ENCODE measurements at regions not wholly inside any gene's neighbourhood (a gene's known extent, or its start where the extent isn't known, plus 50 kb on each side); places are given as distances from the start of the nearest gene placed in this dataset.
"Not testable (repeated sequence)": the region's sequence is repeated elsewhere in the genome, so short reads cannot be mapped to it uniquely, and the experiment has no call there.

DNA sequence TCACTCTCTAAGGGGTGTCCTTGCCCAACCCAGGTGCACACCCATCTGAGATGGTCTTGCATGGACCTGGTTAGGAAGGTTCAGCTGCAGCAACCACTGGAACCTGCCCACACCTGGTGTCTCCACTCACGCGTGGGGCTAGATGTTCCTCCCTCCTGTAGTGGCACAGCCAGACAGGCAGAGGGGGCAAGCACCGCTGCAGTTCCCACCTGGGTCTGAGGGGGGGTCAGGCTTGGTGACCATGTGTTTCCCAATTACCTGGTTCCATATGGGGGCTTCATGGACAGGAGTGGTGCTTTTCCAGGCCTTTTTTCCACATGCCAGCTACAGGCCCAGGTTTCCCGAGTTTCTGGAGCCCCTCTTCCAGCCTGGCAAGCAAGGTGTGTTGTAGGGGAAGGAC, 301.4 kb downstream of the CACNA1B start:
- H3K4me2 ChIP-seq (ENCODE audit: insufficient read depth in 1 of 2, low read depth in 2 of 2, low read length in 2 of 2); H3K4ac ChIP-seq (replicated peaks; ENCODE audit: insufficient read length, low read depth, low read length); CTCF ChIA-PET (ENCODE audit: partially characterized antibody); H4K5ac ChIP-seq (ENCODE audit: insufficient read length, low read depth, low read length); H3K23ac ChIP-seq (ENCODE audit: insufficient read length); H4K91ac ChIP-seq (replicated peaks; ENCODE audit: insufficient read length, low read length); H3K79me1 ChIP-seq (ENCODE audit: low read depth, low read length); H3K23me2 ChIP-seq (ENCODE audit: low read depth, low read length); H3K4me3 ChIP-seq (ENCODE audit: extremely low read depth in 1 of 4, insufficient read depth in 2 of 4, low read depth in 3 of 4, low read length in 4 of 4); H3K4me1 ChIP-seq (replicated peaks in 1 of 4; ENCODE audit: control insufficient read depth in 3 of 4, insufficient read depth in 4 of 4, low read length in 3 of 4); H2BK12ac ChIP-seq (ENCODE audit: low read depth, low read length); FAIRE-seq; H3K9ac ChIP-seq (replicated peaks in 1 of 4; ENCODE audit: extremely low read depth in 1 of 4, low read depth in 3 of 4, low read length in 3 of 4); H3K56ac ChIP-seq (replicated peaks; ENCODE audit: insufficient read length, low read depth, low read length); H4K8ac ChIP-seq (ENCODE audit: extremely low read depth, insufficient read depth, low read length); H2BK15ac ChIP-seq (ENCODE audit: low read length); H4K20me1 ChIP-seq (replicated peaks in 1 of 2; ENCODE audit: control insufficient read depth in 1 of 2, insufficient read depth in 2 of 2, low read length in 2 of 2); H2BK120ac ChIP-seq (replicated peaks; ENCODE audit: low read depth, low read length); H2BK20ac ChIP-seq (ENCODE audit: low read length); H2AK5ac ChIP-seq (ENCODE audit: low read depth, low read length); H3K27me3 ChIP-seq (replicated peaks in 1 of 4; ENCODE audit: control insufficient read depth in 3 of 4, extremely low read depth in 1 of 4, insufficient read depth in 3 of 4, low read length in 3 of 4); H2BK5ac ChIP-seq (ENCODE audit: low read depth, low read length); H2AFZ ChIP-seq (ENCODE audit: low read length); H3K18ac ChIP-seq (ENCODE audit: extremely low read depth, low read length); H3K14ac ChIP-seq (ENCODE audit: insufficient read length); POLR2A ChIA-PET (ENCODE audit: partially characterized antibody); H3K79me2 ChIP-seq (ENCODE audit: control insufficient read depth in 1 of 2, insufficient read depth in 2 of 2, low read length in 2 of 2); H3K27ac ChIP-seq (ENCODE audit: low read depth, low read length); H3K36me3 ChIP-seq (ENCODE audit: control insufficient read depth in 2 of 4, insufficient read depth in 4 of 4, low read length in 3 of 4); DNase-seq (ENCODE audit: low read depth in 1 of 2, low spot score in 2 of 2): not testable (repeated sequence)
- peaks cover 7 to 46% of the 10 kb centered on the region in 2 experiments; a peak in 3 of 4 replicates for H3K9me3 ChIP-seq (ENCODE audit: insufficient read depth in 2 of 2, low read depth in 1 of 2, low read length in 1 of 2)
- TF ChIP-seq, protein P1, sequence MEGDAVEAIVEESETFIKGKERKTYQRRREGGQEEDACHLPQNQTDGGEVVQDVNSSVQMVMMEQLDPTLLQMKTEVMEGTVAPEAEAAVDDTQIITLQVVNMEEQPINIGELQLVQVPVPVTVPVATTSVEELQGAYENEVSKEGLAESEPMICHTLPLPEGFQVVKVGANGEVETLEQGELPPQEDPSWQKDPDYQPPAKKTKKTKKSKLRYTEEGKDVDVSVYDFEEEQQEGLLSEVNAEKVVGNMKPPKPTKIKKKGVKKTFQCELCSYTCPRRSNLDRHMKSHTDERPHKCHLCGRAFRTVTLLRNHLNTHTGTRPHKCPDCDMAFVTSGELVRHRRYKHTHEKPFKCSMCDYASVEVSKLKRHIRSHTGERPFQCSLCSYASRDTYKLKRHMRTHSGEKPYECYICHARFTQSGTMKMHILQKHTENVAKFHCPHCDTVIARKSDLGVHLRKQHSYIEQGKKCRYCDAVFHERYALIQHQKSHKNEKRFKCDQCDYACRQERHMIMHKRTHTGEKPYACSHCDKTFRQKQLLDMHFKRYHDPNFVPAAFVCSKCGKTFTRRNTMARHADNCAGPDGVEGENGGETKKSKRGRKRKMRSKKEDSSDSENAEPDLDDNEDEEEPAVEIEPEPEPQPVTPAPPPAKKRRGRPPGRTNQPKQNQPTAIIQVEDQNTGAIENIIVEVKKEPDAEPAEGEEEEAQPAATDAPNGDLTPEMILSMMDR (IDR thresholded peaks at IDR 0.05; ENCODE audit: control extremely low read depth in 1 of 3, insufficient read depth in 1 of 3, low read depth in 1 of 3, low read length in 3 of 3), result peak in 1 of 3 experiments; percentile 19; a peak in 2 of 4 replicates
- 71% methylated on average over 4 of the region's 4 CpGs; no CpG with 5 or more reads in 1 of the 2 experiments for WGBS, 2 experiments (ENCODE audit: extremely low coverage in 1 of 2, insufficient coverage in 1 of 2, insufficient read length in 1 of 2, insufficient replicate concordance in 2 of 2, low coverage in 1 of 2, low lambda C conversion rate in 2 of 2, missing lambda C conversion rate in 1 of 2)
